Fibroblast of lung (primary cell): ENCODE measurements at regions not wholly inside any gene's neighbourhood (a gene's known extent, or its start where the extent isn't known, plus 50 kb on each side); places are given as distances from the start of the nearest gene placed in this dataset.

Experiments used
- EZH2 ChIP-seq: IDR thresholded peaks from 2 replicates; pipeline ENCODE4 v1.5.1; 2012; ENCODE audit warnings: low read length, control low read depth, mild to moderate bottlenecking; ENCODE audit errors: missing control alignments
- TF ChIP-seq, protein P1 (sequence below), 2 donors: IDR thresholded peaks in 1 of 2; conservative IDR thresholded peaks in 1 of 2; 1 replicate in 1 of 2; 2 replicates in 1 of 2; pipeline ENCODE4 v1.5.1; 2011 to 2012; ENCODE audit warnings: low read length in 2 of 2, control low read depth in 1 of 2, inconsistent platforms in 1 of 2, low read depth in 1 of 2, mild to moderate bottlenecking in 1 of 2

GRCh38 chr16:61435346-61435745 is 600.9 kb downstream of the CDH8 start:
- TF ChIP-seq, protein P1, sequence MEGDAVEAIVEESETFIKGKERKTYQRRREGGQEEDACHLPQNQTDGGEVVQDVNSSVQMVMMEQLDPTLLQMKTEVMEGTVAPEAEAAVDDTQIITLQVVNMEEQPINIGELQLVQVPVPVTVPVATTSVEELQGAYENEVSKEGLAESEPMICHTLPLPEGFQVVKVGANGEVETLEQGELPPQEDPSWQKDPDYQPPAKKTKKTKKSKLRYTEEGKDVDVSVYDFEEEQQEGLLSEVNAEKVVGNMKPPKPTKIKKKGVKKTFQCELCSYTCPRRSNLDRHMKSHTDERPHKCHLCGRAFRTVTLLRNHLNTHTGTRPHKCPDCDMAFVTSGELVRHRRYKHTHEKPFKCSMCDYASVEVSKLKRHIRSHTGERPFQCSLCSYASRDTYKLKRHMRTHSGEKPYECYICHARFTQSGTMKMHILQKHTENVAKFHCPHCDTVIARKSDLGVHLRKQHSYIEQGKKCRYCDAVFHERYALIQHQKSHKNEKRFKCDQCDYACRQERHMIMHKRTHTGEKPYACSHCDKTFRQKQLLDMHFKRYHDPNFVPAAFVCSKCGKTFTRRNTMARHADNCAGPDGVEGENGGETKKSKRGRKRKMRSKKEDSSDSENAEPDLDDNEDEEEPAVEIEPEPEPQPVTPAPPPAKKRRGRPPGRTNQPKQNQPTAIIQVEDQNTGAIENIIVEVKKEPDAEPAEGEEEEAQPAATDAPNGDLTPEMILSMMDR (conservative IDR thresholded peaks at IDR 0.05 in 1 of 2, IDR thresholded peaks at IDR 0.05 in 1 of 2; ENCODE audit: low read depth in 1 of 2, low read length in 2 of 2) = no peak
- TF ChIP-seq EZH2 = no peak
